Effector memory CD8-positive, alpha-beta T cell (primary cell): ENCODE measurements at regions not wholly inside any gene's neighbourhood (a gene's known extent, or its start where the extent isn't known, plus 50 kb on each side); places are given as distances from the start of the nearest gene placed in this dataset.
"Not testable (repeated sequence)": the region's sequence is repeated elsewhere in the genome, so short reads cannot be mapped to it uniquely, and the experiment has no call there.

Experiments
- ATAC-seq: fragments of 150-1000 bp; cut with Tn5 transposase; replicated peaks from 2 replicates; pipeline ENCODE4 v1.10.0; 2021; ENCODE audit warnings: mild to moderate bottlenecking, moderate library complexity
- DNase-seq, 3 experiments: peaks; one replicate each; pipeline ENCODE4 v3.0.0; 2021
- H3K27ac Mint-ChIP-seq, 2 donors: one replicate each; pipeline ENCODE4 v1.8.0; 2022; ENCODE audit warnings: mild to moderate bottlenecking in 2 of 2, mixed read lengths in 2 of 2, moderate library complexity in 2 of 2
- H3K27me3 Mint-ChIP-seq, 2 donors: one replicate each; pipeline ENCODE4 v1.8.0; 2022; ENCODE audit warnings: mixed read lengths in 2 of 2
- H3K36me3 Mint-ChIP-seq: one replicate; pipeline ENCODE4 v1.8.0; 2022; ENCODE audit warnings: mild to moderate bottlenecking, moderate library complexity, mixed read lengths; ENCODE audit not compliant: insufficient read depth
- H3K4me1 Mint-ChIP-seq, 2 donors: one replicate each; pipeline ENCODE4 v1.8.0; 2022; ENCODE audit warnings: low read depth in 2 of 2, mixed read lengths in 2 of 2
- H3K4me3 Mint-ChIP-seq, 2 donors: one replicate each; pipeline ENCODE4 v1.8.0; 2022; ENCODE audit warnings: mild to moderate bottlenecking in 2 of 2, mixed read lengths in 2 of 2, moderate library complexity in 2 of 2
- H3K9me3 Mint-ChIP-seq, 2 donors: one replicate each; pipeline ENCODE4 v1.8.0; 2022; ENCODE audit warnings: mixed read lengths in 2 of 2

GRCh38 chrX:130561930-130562329 is 160.1 kb downstream of the RBMX2 start:
- Mint-ChIP-seq H3K27me3 (peaks cover 0 to 10% of the 10 kb centered on the region in 2 donors), H3K4me3 (no peak overlapping the region)

GRCh38 chrX:130563476-130563875 is 161.7 kb downstream of the RBMX2 start:
- no peak overlapping the region for H3K27ac Mint-ChIP-seq
- H3K9me3 Mint-ChIP-seq = no peaks in the 10 kb centered on the region
- no peak overlapping the region for H3K4me3 Mint-ChIP-seq
- no peak for DNase-seq
- peaks cover 0 to 10% of the 10 kb centered on the region in 2 donors for H3K27me3 Mint-ChIP-seq
- no peaks in the 10 kb centered on the region for H3K36me3 Mint-ChIP-seq
- H3K4me1 Mint-ChIP-seq = no peaks in the 10 kb centered on the region
- no peak for ATAC-seq

More at GRCh38 chrX:130561930-130562329, 160.1 kb downstream of the RBMX2 start:
- H3K36me3 Mint-ChIP-seq = no peaks in the 10 kb centered on the region
- no peak for ATAC-seq
- no peak for DNase-seq
- no peaks in the 10 kb centered on the region for H3K9me3 Mint-ChIP-seq
- H3K4me1 Mint-ChIP-seq = no peaks in the 10 kb centered on the region
- no peak overlapping the region for H3K27ac Mint-ChIP-seq

- H3K27ac Mint-ChIP-seq = no peak overlapping the region
- ATAC-seq (no peak), DNase-seq (no peak)
- H3K27me3 Mint-ChIP-seq = peaks cover 0 to 3% of the 10 kb centered on the region in 2 donors
- H3K4me1 Mint-ChIP-seq = no peaks in the 10 kb centered on the region
- no peaks in the 10 kb centered on the region for H3K36me3 Mint-ChIP-seq
- no peaks in the 10 kb centered on the region for H3K9me3 Mint-ChIP-seq
- no peak overlapping the region for H3K4me3 Mint-ChIP-seq
Observed at GRCh38 chrX:130566028-130566683, 164.4 kb downstream of the RBMX2 start.

GRCh38 chrX:130573030-130573429 is 171.2 kb downstream of the RBMX2 start:
- not testable (repeated sequence) for H3K9me3 Mint-ChIP-seq, H3K4me1 Mint-ChIP-seq, ATAC-seq, H3K36me3 Mint-ChIP-seq, H3K4me3 Mint-ChIP-seq, H3K27ac Mint-ChIP-seq, DNase-seq
- H3K27me3 Mint-ChIP-seq = peaks cover 7 to 11% of the 10 kb centered on the region in 2 donors
